Suprapubic skin (tissue), 4 donors: ENCODE measurements at regions not wholly inside any gene's neighbourhood (a gene's known extent, or its start where the extent isn't known, plus 50 kb on each side); places are given as distances from the start of the nearest gene placed in this dataset.

Experiments used
- DNase-seq, 2 donors: peaks; one replicate each; pipeline ENCODE4 v3.0.0-alpha.2; 2019; ENCODE audit warnings: low spot score in 2 of 2
- H3K27ac ChIP-seq: fragments of 200-600 bp; sonication (generic); one replicate; pipeline ENCODE4 v1.5.1; 2019
- H3K27me3 ChIP-seq: fragments of 200-600 bp; sonication (generic); one replicate; pipeline ENCODE4 v1.5.1; 2019
- H3K36me3 ChIP-seq: fragments of 200-600 bp; sonication (generic); one replicate; pipeline ENCODE4 v1.5.1; 2019
- H3K4me1 ChIP-seq: fragments of 200-600 bp; sonication (generic); one replicate; pipeline ENCODE4 v1.5.1; 2019
- H3K4me3 ChIP-seq: fragments of 200-600 bp; sonication (generic); one replicate; pipeline ENCODE4 v1.5.1; 2019; ENCODE audit warnings: mild to moderate bottlenecking
- H3K9me3 ChIP-seq: fragments of 200-600 bp; sonication (generic); one replicate; pipeline ENCODE4 v1.5.1; 2019
- EP300 ChIP-seq: sonication (generic); formaldehyde crosslinking; IDR thresholded peaks from one replicate; pipeline ENCODE4 v1.6.1; 2017; ENCODE audit warnings: antibody characterized with exemption
- POLR2A ChIP-seq, 2 donors: fragments of 450-650 bp; IDR thresholded peaks; one replicate each; pipeline ENCODE4 v1.6.1; 2017; ENCODE audit warnings: antibody characterized with exemption in 2 of 2, mild to moderate bottlenecking in 2 of 2, moderate library complexity in 2 of 2
- POLR2AphosphoS5 ChIP-seq, 3 donors: sonication (generic); formaldehyde crosslinking; IDR thresholded peaks; one replicate each; pipeline ENCODE4 v1.6.1; 2017; ENCODE audit warnings: antibody characterized with exemption in 3 of 3
- WGBS: methylation state at CpG from one replicate; pipeline ENCODE4 v1.1.5; 2018; 5-methylcytosine and 5-hydroxymethylcytosine counted together
- TF ChIP-seq, protein P1 (sequence below), 2 donors: fragments of 200-600 bp in 1 of 2; fragments of 450-650 bp in 1 of 2; sonication (generic) in 1 of 2; IDR thresholded peaks; one replicate each; pipeline ENCODE4 v1.5.1; 2016 to 2019; ENCODE audit warnings: antibody characterized with exemption in 2 of 2, mild to moderate bottlenecking in 1 of 2, moderate library complexity in 1 of 2

DNA sequence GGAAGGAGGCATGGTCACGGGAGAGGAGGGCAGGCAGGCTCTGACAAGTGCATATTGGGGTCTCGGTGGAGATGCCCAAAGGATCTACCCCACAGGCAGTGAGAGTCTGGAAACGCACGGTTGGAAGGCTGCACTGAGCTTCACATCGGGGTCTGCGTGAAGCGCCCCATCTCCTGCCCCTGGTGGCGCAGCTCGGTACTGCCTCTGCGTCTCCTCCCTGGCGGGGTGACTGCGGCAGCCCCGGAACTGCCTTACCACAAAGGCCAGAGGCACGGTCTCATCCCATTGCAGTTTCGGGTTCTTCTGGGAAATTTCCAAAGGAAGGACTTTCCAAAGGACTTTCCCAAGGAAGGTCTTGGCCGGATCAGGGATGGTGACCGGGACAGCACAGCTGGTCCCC is 69.2 kb upstream of the AJAP1 start:
- no peak for DNase-seq
- Histone ChIP-seq H3K4me3 (no peak overlapping the region), H3K27me3 (peaks cover 45% of the 10 kb centered on the region), H3K27ac (no peak overlapping the region), H3K4me1 (no peaks in the 10 kb centered on the region), H3K9me3 (no peaks in the 10 kb centered on the region), H3K36me3 (no peaks in the 10 kb centered on the region)
- 22% methylated on average over 16 of the region's 17 CpGs for WGBS
- TF ChIP-seq, protein P1, sequence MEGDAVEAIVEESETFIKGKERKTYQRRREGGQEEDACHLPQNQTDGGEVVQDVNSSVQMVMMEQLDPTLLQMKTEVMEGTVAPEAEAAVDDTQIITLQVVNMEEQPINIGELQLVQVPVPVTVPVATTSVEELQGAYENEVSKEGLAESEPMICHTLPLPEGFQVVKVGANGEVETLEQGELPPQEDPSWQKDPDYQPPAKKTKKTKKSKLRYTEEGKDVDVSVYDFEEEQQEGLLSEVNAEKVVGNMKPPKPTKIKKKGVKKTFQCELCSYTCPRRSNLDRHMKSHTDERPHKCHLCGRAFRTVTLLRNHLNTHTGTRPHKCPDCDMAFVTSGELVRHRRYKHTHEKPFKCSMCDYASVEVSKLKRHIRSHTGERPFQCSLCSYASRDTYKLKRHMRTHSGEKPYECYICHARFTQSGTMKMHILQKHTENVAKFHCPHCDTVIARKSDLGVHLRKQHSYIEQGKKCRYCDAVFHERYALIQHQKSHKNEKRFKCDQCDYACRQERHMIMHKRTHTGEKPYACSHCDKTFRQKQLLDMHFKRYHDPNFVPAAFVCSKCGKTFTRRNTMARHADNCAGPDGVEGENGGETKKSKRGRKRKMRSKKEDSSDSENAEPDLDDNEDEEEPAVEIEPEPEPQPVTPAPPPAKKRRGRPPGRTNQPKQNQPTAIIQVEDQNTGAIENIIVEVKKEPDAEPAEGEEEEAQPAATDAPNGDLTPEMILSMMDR (IDR thresholded peaks at IDR 0.05) = peak; percentile 5 to 74
- TF ChIP-seq POLR2A (IDR thresholded peaks at IDR 0.05) (no peak), EP300 (no peak)

- DNase-seq = no peak
- no peak overlapping the region for H3K4me3 ChIP-seq
- no peak overlapping the region for H3K27ac ChIP-seq
- TF ChIP-seq, protein P1 (IDR thresholded peaks at IDR 0.05) = no peak
- TF ChIP-seq POLR2A (IDR thresholded peaks at IDR 0.05) = no peak
- TF ChIP-seq EP300 = no peak
- TF ChIP-seq POLR2AphosphoS5 (IDR thresholded peaks at IDR 0.05) = no peak
- WGBS = 64% methylated on average over 6 of the region's 6 CpGs
- peaks cover 44% of the 10 kb centered on the region for H3K27me3 ChIP-seq
- H3K9me3 ChIP-seq = no peaks in the 10 kb centered on the region
- H3K36me3 ChIP-seq = no peaks in the 10 kb centered on the region
- H3K4me1 ChIP-seq = no peaks in the 10 kb centered on the region
These were observed 68.7 kb upstream of the AJAP1 start for GRCh38 chr1:4585705-4586104.

- Histone ChIP-seq H3K9me3 (no peaks in the 10 kb centered on the region), H3K4me3 (no peak overlapping the region), H3K36me3 (no peaks in the 10 kb centered on the region), H3K27ac (no peak overlapping the region), H3K4me1 (no peaks in the 10 kb centered on the region), H3K27me3 (peaks cover 43% of the 10 kb centered on the region)
- DNase-seq = no peak
- TF ChIP-seq POLR2AphosphoS5 (IDR thresholded peaks at IDR 0.05) (no peak), EP300 (no peak), POLR2A (IDR thresholded peaks at IDR 0.05) (no peak)
- TF ChIP-seq, protein P1 (IDR thresholded peaks at IDR 0.05) = no peak
- WGBS = 67% methylated on average over 6 of the region's 6 CpGs
These were observed 67.7 kb upstream of the AJAP1 start for GRCh38 chr1:4586611-4587160.

- H3K36me3 ChIP-seq = no peaks in the 10 kb centered on the region
- WGBS = 73% methylated on average over 6 of the region's 6 CpGs
- H3K9me3 ChIP-seq = no peaks in the 10 kb centered on the region
- no peak overlapping the region for H3K4me3 ChIP-seq
- no peaks in the 10 kb centered on the region for H3K4me1 ChIP-seq
- no peak for DNase-seq
- no peak overlapping the region for H3K27ac ChIP-seq
- TF ChIP-seq POLR2AphosphoS5 (IDR thresholded peaks at IDR 0.05) (no peak), EP300 (no peak), POLR2A (IDR thresholded peaks at IDR 0.05) (no peak)
- TF ChIP-seq, protein P1 (IDR thresholded peaks at IDR 0.05) = no peak
- peaks cover 43% of the 10 kb centered on the region for H3K27me3 ChIP-seq
These were observed 66.7 kb upstream of the AJAP1 start for GRCh38 chr1:4587721-4588120.

GRCh38 chr1:4590756-4591155 is 63.7 kb upstream of the AJAP1 start:
- H3K4me1 ChIP-seq = no peaks in the 10 kb centered on the region

More at GRCh38 chr1:4590756-4591155, 63.7 kb upstream of the AJAP1 start:
- Histone ChIP-seq H3K27me3 (peaks cover 28% of the 10 kb centered on the region), H3K4me3 (no peak overlapping the region), H3K36me3 (no peaks in the 10 kb centered on the region), H3K27ac (no peak overlapping the region), H3K9me3 (no peaks in the 10 kb centered on the region)
- 35% methylated on average over 4 of the region's 4 CpGs for WGBS
- DNase-seq = no peak
- TF ChIP-seq EP300 = no peak
- TF ChIP-seq POLR2AphosphoS5 (IDR thresholded peaks at IDR 0.05) = no peak
- TF ChIP-seq, protein P1 (IDR thresholded peaks at IDR 0.05) = no peak
- no peak for TF ChIP-seq POLR2A (IDR thresholded peaks at IDR 0.05)
